Hepatocyte (in vitro differentiated cells): ENCODE measurements at regions not wholly inside any gene's neighbourhood (a gene's known extent, or its start where the extent isn't known, plus 50 kb on each side); places are given as distances from the start of the nearest gene placed in this dataset.

Experiments
- CTCF ChIP-seq: fragments of 200-600 bp; sonication (generic); IDR thresholded peaks from 2 replicates; pipeline ENCODE4 v1.5.1; 2016; ENCODE audit warnings: antibody characterized with exemption, mild to moderate bottlenecking; ENCODE audit not compliant: poor library complexity
- EZH2 ChIP-seq: fragments of 200-600 bp; sonication (generic); IDR thresholded peaks from 2 replicates; pipeline ENCODE4 v1.6.1; 2016; ENCODE audit warnings: antibody characterized with exemption, mild to moderate bottlenecking, borderline replicate concordance
- EZH2phosphoT487 ChIP-seq: fragments of 200-600 bp; sonication (generic); IDR thresholded peaks from one replicate; pipeline ENCODE4 v1.6.1; 2018; ENCODE audit warnings: antibody characterized with exemption, mild to moderate bottlenecking, low read depth, moderate library complexity; ENCODE audit not compliant: unreplicated experiment, severe bottlenecking

GRCh38 chr2:4012197-4012596 lies 308.8 kb downstream of the DCDC2C start:
- TF ChIP-seq CTCF, result no peak
- no peak for TF ChIP-seq EZH2
- TF ChIP-seq EZH2phosphoT487, result no peak
